GM12878 (cell line): ENCODE measurements at regions not wholly inside any gene's neighbourhood (a gene's known extent, or its start where the extent isn't known, plus 50 kb on each side); places are given as distances from the start of the nearest gene placed in this dataset.

Experiments used
- ATAC-seq: fragments of 200-7000 bp; cut with Tn5 transposase; 3 replicates; pipeline ENCODE4 v1.9.1; 2020; ENCODE audit warnings: mild to moderate bottlenecking, moderate library complexity
- BruUV-seq: library from RNA; stranded (reverse); fragments of 400-500 nt; replicated peaks from 2 replicates; lab custom pipeline; 2021; lab: Mats Ljungman, UMichigan
- CTCF ChIA-PET: fragments of 300-600 bp; sonication (Branson Sonifier 250); formaldehyde crosslinking; extraction: SDS; loops from one replicate; lab custom pipeline; 2021; ENCODE audit warnings: inconsistent platforms; lab: Yijun Ruan, JAX
- POLR2A ChIA-PET: fragments of 350-600 bp; formaldehyde crosslinking; extraction: SDS; loops from one replicate; lab custom pipeline; 2021; ENCODE audit warnings: inconsistent platforms; lab: Charles Lee
- RAD21 ChIA-PET: fragments of 300-600 bp; sonication (Branson Sonifier 250); formaldehyde crosslinking; loops from one replicate; lab custom pipeline; 2023; ENCODE audit warnings: antibody characterized with exemption; ENCODE audit not compliant: unreplicated experiment; lab: Charles Lee
- SMC1A ChIA-PET: fragments of 300-600 bp; sonication (Branson Sonifier 250); formaldehyde crosslinking; loops from one replicate; lab custom pipeline; 2023; ENCODE audit not compliant: unreplicated experiment, uncharacterized antibody; lab: Charles Lee
- DNase-seq: peaks from one replicate; pipeline ENCODE4 v3.0.0-alpha.2; 2011; ENCODE audit warnings: low read depth, low spot score
- FAIRE-seq: peaks from 3 replicates; lab custom pipeline; 2011; peaks lifted over from hg19 to GRCh38; lab: Jason Lieb, UNC
- H2AFZ ChIP-seq: 2 replicates; pipeline ENCODE4 v1.6.0; 2011; ENCODE audit warnings: low read depth, low read length, control low read depth; ENCODE audit not compliant: control insufficient read depth
- H3K27ac ChIP-seq: 2 replicates; pipeline ENCODE4 v1.5.1; 2011; ENCODE audit warnings: control low read depth; ENCODE audit not compliant: control insufficient read depth, insufficient read depth
- H3K27me3 ChIP-seq, 2 experiments: replicated peaks in 1 of 2; 2 replicates each; pipeline versions ENCODE4 v1.6.0 to v1.6.1; 2011; ENCODE audit warnings: low read length in 1 of 2; ENCODE audit not compliant: control insufficient read depth in 2 of 2, insufficient read depth in 2 of 2
- H3K36me3 ChIP-seq, 2 experiments: 2 replicates each; pipeline ENCODE4 v1.5.1; 2011; ENCODE audit warnings: low read length in 1 of 2; ENCODE audit not compliant: control insufficient read depth in 2 of 2, insufficient read depth in 2 of 2
- H3K4me1 ChIP-seq: 2 replicates; pipeline ENCODE4 v1.6.1; 2011; ENCODE audit warnings: mild to moderate bottlenecking, low read length, moderate library complexity, mixed read lengths; ENCODE audit not compliant: control insufficient read depth, insufficient read depth
- H3K4me2 ChIP-seq: 2 replicates; pipeline ENCODE4 v1.6.0; 2011; ENCODE audit warnings: control low read depth; ENCODE audit not compliant: control insufficient read depth, insufficient read depth
- H3K4me3 ChIP-seq: fragments of 200-600 bp; sonication (generic); 2 replicates; pipeline ENCODE4 v1.5.1; 2016
- H3K79me2 ChIP-seq: 2 replicates; pipeline ENCODE4 v1.6.0; 2011; ENCODE audit warnings: low read length; ENCODE audit not compliant: control insufficient read depth, insufficient read depth
- H3K9ac ChIP-seq: 2 replicates; pipeline ENCODE4 v1.8.0; 2011; ENCODE audit warnings: low read length, control low read depth, mixed read lengths; ENCODE audit not compliant: control insufficient read depth, insufficient read depth
- H3K9me3 ChIP-seq: replicated peaks from 3 replicates; pipeline ENCODE4 v1.5.1; 2011; ENCODE audit warnings: mild to moderate bottlenecking, low read length; ENCODE audit not compliant: control insufficient read depth, insufficient read depth
- H4K20me1 ChIP-seq: 2 replicates; pipeline ENCODE4 v1.6.0; 2011; ENCODE audit not compliant: control insufficient read depth, insufficient read depth
- BMI1 ChIP-seq: fragments of 450-650 bp; IDR thresholded peaks from 2 replicates; pipeline ENCODE4 v1.6.1; 2016; ENCODE audit warnings: mild to moderate bottlenecking, moderate library complexity, borderline replicate concordance
- CHD2 ChIP-seq: IDR thresholded peaks from 2 replicates; pipeline ENCODE4 v1.6.1; 2011; ENCODE audit warnings: low read depth, low read length, improper control_type of control experiment, borderline replicate concordance
- CTCF ChIP-seq, 3 experiments: IDR thresholded peaks in 2 of 3; conservative IDR thresholded peaks in 1 of 3; 2 replicates each; pipeline ENCODE4 v1.5.1; 2011; ENCODE audit warnings: low read depth in 3 of 3, low read length in 3 of 3, mild to moderate bottlenecking in 3 of 3, control low read depth in 2 of 3, moderate library complexity in 2 of 3, inconsistent platforms in 1 of 3, mixed read lengths in 1 of 3; ENCODE audit not compliant: control insufficient read depth in 2 of 3, insufficient read depth in 1 of 3; ENCODE audit errors: extremely low read depth in 1 of 3
- DPF2 ChIP-seq: fragments of 450-650 bp; IDR thresholded peaks from 2 replicates; pipeline ENCODE4 v1.6.1; 2017; ENCODE audit warnings: mild to moderate bottlenecking
- EP300 ChIP-seq, 2 experiments: fragments of 150-350 bp in 1 of 2; IDR thresholded peaks; 2 replicates each; pipeline ENCODE4 v1.6.1; 2011 to 2012; ENCODE audit warnings: low read depth in 2 of 2, low read length in 2 of 2, borderline replicate concordance in 1 of 2, improper control_type of control experiment in 1 of 2, inconsistent platforms in 1 of 2; ENCODE audit not compliant: control insufficient read depth in 1 of 2
- HDAC2 ChIP-seq: fragments of 200-600 bp; sonication (generic); IDR thresholded peaks from 2 replicates; pipeline ENCODE4 v1.6.1; 2017
- HDAC6 ChIP-seq: fragments of 200-600 bp; sonication (generic); IDR thresholded peaks from one replicate; pipeline ENCODE4 v1.8.0; 2017; ENCODE audit warnings: antibody characterized with exemption; ENCODE audit not compliant: unreplicated experiment
- KLF5 ChIP-seq: fragments of 450-650 bp; IDR thresholded peaks from 2 replicates; pipeline ENCODE4 v1.6.1; 2014; ENCODE audit warnings: mild to moderate bottlenecking; ENCODE audit not compliant: partially characterized antibody
- MTA2 ChIP-seq: fragments of 450-650 bp; IDR thresholded peaks from 2 replicates; pipeline ENCODE4 v1.6.1; 2016; ENCODE audit warnings: low read depth, mild to moderate bottlenecking, moderate library complexity
- NFYA ChIP-seq: IDR thresholded peaks from 2 replicates; pipeline ENCODE4 v1.6.1; 2011; ENCODE audit warnings: low read depth, mild to moderate bottlenecking, low read length, improper control_type of control experiment, borderline replicate concordance
- PML ChIP-seq: IDR thresholded peaks from 2 replicates; pipeline ENCODE4 v1.6.1; 2012; ENCODE audit warnings: low read length, inconsistent platforms
- PRDM15 ChIP-seq: fragments of 450-650 bp; formaldehyde crosslinking; IDR thresholded peaks from 2 replicates; pipeline ENCODE4 v1.4.0; 2020; ENCODE audit warnings: mild to moderate bottlenecking, moderate library complexity
- RELA ChIP-seq: fragments of 450-650 bp; IDR thresholded peaks from 2 replicates; pipeline ENCODE4 v1.8.0; 2014; ENCODE audit warnings: borderline replicate concordance; ENCODE audit not compliant: partially characterized antibody
- SMAD1 ChIP-seq: fragments of 450-650 bp; IDR thresholded peaks from 2 replicates; pipeline ENCODE4 v1.6.1; 2018; ENCODE audit warnings: mild to moderate bottlenecking, low read depth; ENCODE audit not compliant: partially characterized antibody
- SMARCA5 ChIP-seq: fragments of 450-650 bp; IDR thresholded peaks from 2 replicates; pipeline ENCODE4 v1.6.1; 2017; ENCODE audit warnings: mild to moderate bottlenecking
- SMC3 ChIP-seq: IDR thresholded peaks from 2 replicates; pipeline ENCODE4 v1.6.1; 2011; ENCODE audit warnings: low read length, improper control_type of control experiment, borderline replicate concordance
- SREBF1 ChIP-seq: IDR thresholded peaks from 2 replicates; pipeline ENCODE4 v1.6.1; 2012; ENCODE audit warnings: mild to moderate bottlenecking, low read length
- SRF ChIP-seq, 2 experiments: IDR thresholded peaks; 2 replicates each; pipeline ENCODE4 v1.6.1; 2011; ENCODE audit warnings: low read depth in 2 of 2, low read length in 2 of 2, mild to moderate bottlenecking in 1 of 2, moderate library complexity in 1 of 2
- WGBS: methylation state at CpG from one replicate; pipeline ENCODE4 v1.1.6; 2016; ENCODE audit warnings: low lambda C conversion rate; ENCODE audit not compliant: insufficient replicate concordance, insufficient coverage; ENCODE audit errors: missing lambda C conversion rate; 5-methylcytosine and 5-hydroxymethylcytosine counted together
- in situ Hi-C: fragments of 300-500 bp; cut with MboI; formaldehyde crosslinking; loops from 9 replicates; pipeline ENCODE4 v1.14.3; 2018; ENCODE audit warnings: mixed read lengths
- intact Hi-C: fragments of 100-400 bp; cut with micrococcal nuclease; formaldehyde crosslinking; loops from one replicate; pipeline ENCODE4 v1.14.2; 2022; ENCODE audit not compliant: unreplicated experiment
- TF ChIP-seq, protein P1 (sequence below): fragments of 450-650 bp; IDR thresholded peaks from 2 replicates; pipeline ENCODE4 v1.6.1; 2017; ENCODE audit warnings: mild to moderate bottlenecking

DNA sequence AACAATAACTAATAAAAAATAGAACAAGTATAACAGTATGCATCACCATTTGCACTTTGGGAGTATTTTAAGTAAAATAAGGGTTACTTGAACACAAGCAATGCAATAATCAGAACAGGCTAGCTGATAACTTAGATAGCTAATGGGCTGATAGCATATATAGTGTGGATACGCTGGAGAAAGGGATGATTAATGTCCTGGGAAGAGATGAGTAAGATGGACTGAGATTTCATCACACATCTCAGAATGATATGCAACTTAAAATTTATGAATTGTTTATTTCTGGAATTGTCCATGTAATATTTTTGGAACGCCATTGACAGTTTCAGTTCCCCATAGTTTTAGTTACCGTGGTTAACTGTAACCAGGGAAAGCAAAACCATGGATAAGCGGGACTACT is 173.6 kb downstream of the ISL1 start:
- Histone ChIP-seq H3K27ac (no peak overlapping the region), H3K27me3 (no peaks in the 10 kb centered on the region)
- CTCF ChIA-PET = no interaction called here

More for the DNA sequence above, 173.6 kb downstream of the ISL1 start:
- FAIRE-seq (no peak), ATAC-seq (no peak), DNase-seq (no peak)
- H3K36me3 ChIP-seq = no peaks in the 10 kb centered on the region
- RAD21 ChIA-PET = no interaction called here
- TF ChIP-seq HDAC6 = no peak
- TF ChIP-seq SREBF1 = no peak
- no peak for TF ChIP-seq NFYA
- no peak for TF ChIP-seq SMC3
- no peak for TF ChIP-seq SMAD1
- TF ChIP-seq PRDM15 = no peak
- no peak for TF ChIP-seq BMI1
- TF ChIP-seq, protein P1, sequence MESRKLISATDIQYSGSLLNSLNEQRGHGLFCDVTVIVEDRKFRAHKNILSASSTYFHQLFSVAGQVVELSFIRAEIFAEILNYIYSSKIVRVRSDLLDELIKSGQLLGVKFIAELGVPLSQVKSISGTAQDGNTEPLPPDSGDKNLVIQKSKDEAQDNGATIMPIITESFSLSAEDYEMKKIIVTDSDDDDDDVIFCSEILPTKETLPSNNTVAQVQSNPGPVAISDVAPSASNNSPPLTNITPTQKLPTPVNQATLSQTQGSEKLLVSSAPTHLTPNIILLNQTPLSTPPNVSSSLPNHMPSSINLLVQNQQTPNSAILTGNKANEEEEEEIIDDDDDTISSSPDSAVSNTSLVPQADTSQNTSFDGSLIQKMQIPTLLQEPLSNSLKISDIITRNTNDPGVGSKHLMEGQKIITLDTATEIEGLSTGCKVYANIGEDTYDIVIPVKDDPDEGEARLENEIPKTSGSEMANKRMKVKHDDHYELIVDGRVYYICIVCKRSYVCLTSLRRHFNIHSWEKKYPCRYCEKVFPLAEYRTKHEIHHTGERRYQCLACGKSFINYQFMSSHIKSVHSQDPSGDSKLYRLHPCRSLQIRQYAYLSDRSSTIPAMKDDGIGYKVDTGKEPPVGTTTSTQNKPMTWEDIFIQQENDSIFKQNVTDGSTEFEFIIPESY = no peak
- TF ChIP-seq SRF (IDR thresholded peaks at IDR 0.05; ENCODE audit: low read depth in 2 of 2, low read length in 2 of 2) = no peak
- no peak for TF ChIP-seq SMARCA5
- TF ChIP-seq CTCF (IDR thresholded peaks at IDR 0.05 in 2 of 3, conservative IDR thresholded peaks at IDR 0.05 in 1 of 3; ENCODE audit: control insufficient read depth in 2 of 3, extremely low read depth in 1 of 3, insufficient read depth in 1 of 3, low read depth in 3 of 3, low read length in 3 of 3) = no peak
- TF ChIP-seq DPF2 = no peak
- no peak for TF ChIP-seq KLF5
- TF ChIP-seq CHD2 = no peak
- no peak for TF ChIP-seq HDAC2
- TF ChIP-seq MTA2 = no peak
- TF ChIP-seq RELA = no peak
- TF ChIP-seq EP300 (IDR thresholded peaks at IDR 0.05; ENCODE audit: borderline replicate concordance in 1 of 2, control insufficient read depth in 1 of 2, low read depth in 2 of 2, low read length in 2 of 2) = no peak
- no peak for TF ChIP-seq PML
- intact Hi-C loops = no loop called here
- H3K9me3 ChIP-seq = no peaks in the 10 kb centered on the region
- in situ Hi-C loops = no loop called here
- no peaks in the 10 kb centered on the region for H3K4me1 ChIP-seq
- POLR2A ChIA-PET = no interaction called here
- SMC1A ChIA-PET = no interaction called here
- no peaks in the 10 kb centered on the region for H4K20me1 ChIP-seq
- WGBS = 27% methylated on average over 4 of the region's 4 CpGs
- H3K79me2 ChIP-seq = no peaks in the 10 kb centered on the region
- no peak overlapping the region for H3K4me3 ChIP-seq
- BruUV-seq = no TSS peak
- no peak overlapping the region for H3K4me2 ChIP-seq
- no peak overlapping the region for H2AFZ ChIP-seq
- H3K9ac ChIP-seq = no peak overlapping the region
